GM18873 (cell line): ENCODE measurements at regions not wholly inside any gene's neighbourhood (a gene's known extent, or its start where the extent isn't known, plus 50 kb on each side); places are given as distances from the start of the nearest gene placed in this dataset.
A peak's percentile ranks its signal among the peaks of the same experiment; 100 is the strongest.
"Not testable (repeated sequence)": the region's sequence is repeated elsewhere in the genome, so short reads cannot be mapped to it uniquely, and the experiment has no call there.

Experiments used
- ATAC-seq: cut with Tn5 transposase; IDR thresholded peaks from one replicate; pipeline ENCODE4 v1.9.1; 2021; ENCODE audit warnings: mild to moderate bottlenecking, moderate library complexity, moderate number of reproducible peaks; ENCODE audit not compliant: unreplicated experiment, low FRiP score

DNA sequence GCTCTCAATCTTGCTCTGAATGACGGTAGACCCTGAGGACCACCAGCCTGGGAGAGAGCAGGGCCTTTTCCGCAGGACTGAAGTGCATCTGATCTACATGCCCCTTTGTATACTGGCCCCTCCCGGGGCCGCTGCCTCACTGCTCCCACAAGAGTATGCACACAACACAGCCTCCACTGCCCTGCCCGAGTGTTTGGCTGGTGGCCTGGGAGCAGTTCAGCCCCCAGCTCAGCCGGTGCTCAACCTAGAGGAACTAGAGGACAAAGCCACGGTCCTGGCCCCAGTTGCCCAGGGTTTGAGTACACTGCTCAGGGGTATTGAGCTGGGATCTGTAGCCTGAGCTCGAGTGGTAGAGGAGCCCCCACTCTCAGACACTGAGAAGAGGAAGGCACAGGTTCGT is 118.9 kb upstream of the CAB39 start:
- no peak for ATAC-seq

DNA sequence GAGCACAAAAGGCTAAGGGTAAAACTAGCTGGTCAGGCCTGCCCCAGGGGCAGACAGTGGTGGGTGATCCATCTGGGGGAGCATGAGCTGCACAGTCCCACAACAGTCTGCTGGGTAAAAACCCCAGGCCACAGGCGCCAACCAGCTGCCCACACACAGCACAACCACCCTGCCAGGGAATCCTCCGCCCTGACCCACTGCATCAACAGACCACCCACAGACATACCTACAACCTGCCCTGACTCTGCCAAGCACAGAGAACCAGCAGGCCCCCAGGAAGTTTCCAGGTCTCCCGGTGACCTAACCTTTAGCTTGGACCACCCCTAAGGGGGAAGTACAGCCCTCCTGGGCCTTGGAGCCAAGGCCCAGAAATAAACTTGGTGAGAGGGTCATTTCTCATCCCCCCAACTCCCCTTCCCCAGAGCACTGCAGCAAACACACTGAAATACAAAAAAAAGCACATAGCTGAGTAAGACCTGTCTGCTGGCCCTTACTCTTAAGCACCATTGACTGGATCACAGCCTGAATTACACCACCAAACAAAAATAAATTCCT is 118.3 kb upstream of the CAB39 start:
- no peak for ATAC-seq

DNA sequence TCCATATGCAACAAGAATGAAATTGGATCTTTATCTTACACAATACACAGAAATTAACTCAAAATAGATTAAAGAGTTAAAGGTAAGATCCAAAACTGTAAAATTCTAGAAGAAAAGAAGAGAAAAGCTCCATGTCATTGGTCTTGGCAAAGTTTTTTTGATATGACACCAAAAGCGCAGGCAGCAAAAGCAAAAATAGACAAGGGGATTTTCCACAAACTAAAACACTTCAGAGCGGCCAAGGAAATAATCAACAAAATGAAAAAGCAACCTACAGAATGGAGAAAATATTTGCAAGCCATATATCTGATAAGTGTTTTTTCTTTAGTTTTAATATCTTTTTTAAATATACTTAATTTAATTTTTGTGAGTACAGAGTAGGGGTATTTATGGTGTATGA is 112.8 kb upstream of the CAB39 start:
- no peak for ATAC-seq

DNA sequence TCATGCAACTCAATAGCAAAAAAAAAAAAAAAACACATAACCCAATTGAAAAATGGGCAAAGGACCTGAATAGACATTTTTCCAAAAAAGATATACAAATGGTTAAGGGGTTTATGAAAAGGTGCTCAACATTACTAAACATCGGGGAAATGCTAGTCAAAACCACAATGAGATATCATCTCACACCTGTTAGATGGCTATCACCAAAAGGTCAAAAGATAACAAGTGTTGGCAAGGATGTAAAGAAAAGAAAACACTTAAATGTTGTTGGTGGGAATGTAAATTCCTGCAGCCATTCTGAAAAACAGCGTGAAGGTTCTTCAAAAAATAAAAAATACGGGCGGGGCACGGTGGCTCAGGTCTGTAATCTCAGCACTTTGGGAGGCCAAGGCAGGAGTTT is 112.4 kb upstream of the CAB39 start:
- no peak for ATAC-seq

DNA sequence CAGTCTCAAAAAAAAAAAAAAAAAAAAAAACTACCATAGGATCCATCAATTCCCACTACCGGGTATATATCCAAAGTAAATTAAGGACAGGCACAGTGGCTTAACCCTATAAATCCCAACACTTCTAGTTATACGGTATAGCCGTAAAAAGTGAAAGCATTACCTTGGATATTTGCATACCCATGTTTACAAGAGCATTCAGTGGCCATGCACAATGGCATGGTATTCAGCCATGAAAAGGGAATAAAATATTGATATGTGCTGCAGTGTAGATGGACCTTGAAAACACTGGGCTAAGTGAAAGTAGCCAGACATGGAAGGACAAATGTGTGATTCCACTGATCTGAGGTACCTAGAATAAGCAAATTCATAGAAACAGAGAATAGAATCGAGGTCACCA is 111.8 kb upstream of the CAB39 start:
- ATAC-seq = peak; percentile 9

DNA sequence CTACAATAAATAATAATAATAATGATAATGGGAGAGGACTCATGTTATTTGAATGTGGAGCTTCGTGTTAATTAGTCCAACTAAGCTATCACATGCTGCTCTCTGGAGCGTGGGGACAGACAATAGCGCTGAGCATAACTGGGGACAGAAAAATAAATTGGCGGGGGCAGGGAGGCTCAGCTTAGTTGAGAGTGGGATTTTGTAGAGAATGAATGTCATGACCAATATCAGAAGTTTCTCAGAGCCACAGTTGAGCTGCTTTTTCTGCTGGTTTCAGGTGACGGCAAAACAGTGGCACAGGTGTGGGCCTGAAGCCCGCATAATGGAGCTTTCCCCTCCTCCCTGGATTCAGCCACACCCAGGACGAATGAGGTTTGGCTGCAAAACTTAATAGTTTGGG is 111.1 kb upstream of the CAB39 start:
- peak; percentile 54 for ATAC-seq

DNA sequence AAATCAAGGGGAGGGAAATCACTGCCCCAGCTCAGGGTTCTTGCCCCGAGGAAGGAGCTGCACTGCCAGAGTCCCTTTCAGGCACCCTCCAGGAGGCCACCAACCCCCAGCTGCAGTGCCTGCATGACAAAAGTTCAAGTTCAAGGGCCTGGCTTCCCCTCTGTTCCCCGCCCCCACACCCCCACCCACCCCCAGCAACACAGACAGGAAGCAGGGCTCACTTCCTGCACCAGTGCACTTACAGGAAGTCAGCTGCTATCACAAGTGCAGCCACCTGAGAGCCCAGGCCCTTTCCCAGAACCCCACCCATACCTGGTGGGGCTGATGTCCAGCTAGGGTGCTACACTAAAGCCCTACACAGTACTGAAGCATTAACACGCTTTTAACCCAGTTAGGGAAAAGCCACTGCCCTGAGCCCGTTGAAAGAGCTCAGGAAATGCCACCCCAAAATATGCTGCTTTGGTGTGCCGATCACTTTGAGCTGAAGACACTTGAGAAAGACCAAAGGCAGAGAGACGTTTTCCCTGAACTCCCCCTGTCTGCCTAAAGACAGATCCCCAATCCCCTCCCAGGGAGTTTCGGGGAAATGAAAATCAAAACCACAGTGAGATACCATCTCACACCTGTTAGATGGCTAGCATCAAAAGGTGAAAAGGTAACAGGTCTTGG is 109.9 kb upstream of the CAB39 start:
- ATAC-seq = no peak

DNA sequence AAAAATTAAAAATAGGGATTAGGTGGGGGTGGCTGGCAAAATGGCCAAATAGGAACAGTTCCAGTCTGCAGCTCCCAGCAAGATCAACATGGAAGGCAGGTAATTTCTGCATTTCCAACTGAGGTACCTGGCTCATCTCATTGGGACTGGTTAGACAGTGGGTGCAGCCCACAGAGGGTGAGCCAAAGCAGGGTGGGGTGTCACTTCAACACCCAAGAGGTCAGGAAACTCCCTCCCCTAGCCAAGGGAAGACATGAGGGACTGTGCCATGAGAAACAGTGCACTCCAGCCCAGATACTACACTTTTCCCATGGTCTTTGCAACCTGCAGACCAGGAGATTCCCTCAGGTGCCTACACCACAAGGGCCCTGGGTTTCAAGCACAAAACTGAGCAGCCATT is 109.3 kb upstream of the CAB39 start:
- not testable (repeated sequence) for ATAC-seq

DNA sequence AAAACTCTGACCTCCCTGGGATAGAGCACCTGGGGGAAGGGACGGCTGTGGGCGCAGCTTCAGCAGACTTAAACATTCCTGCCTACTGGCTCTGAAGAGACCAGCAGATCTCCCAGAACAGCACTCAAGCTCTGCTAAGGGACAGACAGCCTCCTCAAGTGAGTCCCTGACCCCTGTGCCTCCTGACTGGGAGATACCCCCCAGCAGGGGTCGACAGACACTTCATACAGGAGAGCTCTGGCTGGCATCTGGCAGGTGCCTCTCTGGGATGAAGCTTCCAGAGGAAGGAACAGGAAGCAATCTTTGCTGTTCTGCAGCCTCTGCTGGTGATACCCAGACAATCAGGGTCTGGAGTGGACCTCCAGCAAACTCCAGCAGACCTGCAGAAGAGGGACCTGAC is 108.5 kb upstream of the CAB39 start:
- not testable (repeated sequence) for ATAC-seq

DNA sequence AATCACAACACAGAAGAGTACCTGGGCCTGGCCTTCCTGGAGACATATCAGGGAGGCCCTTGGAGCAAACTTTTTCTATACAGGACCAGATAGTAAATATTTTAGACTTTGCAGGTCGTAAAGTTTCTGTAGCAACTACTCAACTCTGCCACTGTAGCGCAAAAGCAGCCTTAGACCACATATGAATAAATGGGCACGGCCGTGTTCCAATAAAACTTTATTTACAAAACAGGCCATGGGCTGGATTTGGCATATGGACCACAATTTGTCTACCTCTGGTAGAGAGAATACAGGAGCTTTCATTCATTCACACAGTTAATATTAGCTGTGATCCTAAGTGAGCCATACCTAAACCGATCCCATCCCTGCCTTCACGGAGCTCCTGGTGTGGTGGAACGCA is 98.6 kb upstream of the CAB39 start:
- no peak for ATAC-seq

DNA sequence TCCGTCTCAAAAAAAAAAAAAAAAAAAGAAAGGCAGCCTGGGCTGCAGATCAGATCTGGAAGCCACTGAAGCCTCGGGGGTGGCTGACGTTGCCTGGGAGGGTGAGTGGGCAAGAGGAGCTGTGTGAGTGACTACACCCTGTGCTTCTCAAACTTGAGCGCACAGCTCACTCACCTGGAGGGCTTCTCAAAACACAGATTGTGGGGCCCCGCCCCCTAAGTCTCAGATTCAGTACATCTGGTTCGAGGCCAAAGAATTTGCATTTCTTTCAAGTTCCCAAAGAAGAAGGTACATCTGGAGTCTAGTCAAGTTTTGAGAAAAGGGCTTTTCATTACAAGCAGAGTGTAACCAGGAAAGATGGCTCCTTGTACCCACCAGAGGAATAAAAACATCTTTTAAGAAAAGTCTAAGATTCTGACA is 97.7 kb upstream of the CAB39 start:
- peak; percentile 84 for ATAC-seq

DNA sequence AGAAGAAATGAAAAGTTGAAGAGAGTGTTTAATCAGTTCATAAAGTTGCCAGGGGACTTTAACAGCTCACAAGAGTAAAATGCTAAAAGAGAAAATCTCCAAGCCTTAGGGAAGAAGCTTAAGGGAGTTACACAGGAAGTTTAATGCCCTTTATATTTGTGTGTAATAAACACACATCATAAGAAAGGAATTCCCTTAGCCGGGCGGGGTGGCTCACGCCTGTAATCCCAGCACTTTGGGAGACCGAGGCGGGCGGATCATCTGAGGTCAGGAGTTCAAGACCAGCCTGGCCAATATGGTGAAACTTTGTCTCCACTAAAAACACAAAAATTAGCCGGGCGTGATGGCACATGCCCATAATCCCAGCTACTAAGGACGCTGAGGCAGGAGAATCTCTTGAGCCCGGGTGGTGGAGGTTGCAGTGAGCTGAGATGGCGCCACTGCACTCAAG is 95.4 kb upstream of the CAB39 start:
- not testable (repeated sequence) for ATAC-seq

DNA sequence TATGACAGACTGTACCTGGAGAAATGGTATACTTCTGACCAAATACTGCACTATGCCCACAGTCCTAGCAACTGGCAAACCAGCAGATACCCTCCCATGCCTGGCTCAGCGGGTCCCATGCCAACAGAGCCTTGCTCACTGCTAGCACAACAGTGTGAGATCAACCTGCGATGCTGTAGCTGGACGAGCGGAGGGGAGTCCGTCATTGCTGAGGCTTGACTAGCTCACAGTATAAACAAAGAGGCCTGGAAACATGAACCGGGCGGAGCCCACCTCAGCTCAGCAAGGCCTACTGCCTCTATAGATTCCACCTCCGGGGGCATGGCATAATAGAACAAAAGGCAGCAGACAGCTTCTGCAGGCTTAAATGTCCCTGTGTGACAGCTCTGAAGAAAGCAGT is 93.2 kb upstream of the CAB39 start:
- no peak for ATAC-seq

DNA sequence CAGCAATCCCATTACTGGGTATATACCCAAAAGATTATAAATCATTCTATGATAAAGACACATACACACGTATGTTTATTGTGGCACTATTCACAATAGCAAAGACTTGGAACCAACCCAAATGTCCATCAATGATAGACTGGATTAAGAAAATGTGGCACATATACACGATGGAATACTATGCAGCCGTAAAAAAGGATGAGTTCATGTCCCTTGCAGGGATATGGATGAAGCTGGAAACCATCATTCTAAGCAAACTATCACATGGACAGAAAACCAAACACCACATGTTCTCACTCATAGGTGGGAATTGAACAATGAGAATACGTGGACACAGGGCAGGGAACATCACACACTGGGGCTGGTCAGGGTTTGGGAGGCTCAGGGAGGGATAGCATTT is 87.4 kb upstream of the CAB39 start:
- ATAC-seq = not testable (repeated sequence)

DNA sequence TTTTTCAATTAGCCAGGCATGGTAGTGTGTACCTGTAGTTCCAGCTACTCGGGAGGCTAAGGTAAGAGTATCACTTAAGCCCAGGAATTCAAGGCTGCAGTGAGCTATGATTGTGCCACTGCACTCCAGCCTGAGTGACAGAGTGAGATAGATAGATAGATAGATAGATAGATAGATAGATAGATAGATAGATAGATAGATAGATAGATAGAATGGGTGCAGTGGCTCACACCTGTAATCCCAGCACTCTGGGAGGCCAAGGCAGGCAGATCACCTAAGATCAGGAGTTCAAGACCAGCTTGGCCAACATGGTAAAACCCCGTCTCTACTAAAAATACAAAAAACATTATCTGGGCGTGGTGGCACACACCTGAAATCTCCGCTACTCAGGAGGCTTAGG is 85.6 kb upstream of the CAB39 start:
- not testable (repeated sequence) for ATAC-seq

DNA sequence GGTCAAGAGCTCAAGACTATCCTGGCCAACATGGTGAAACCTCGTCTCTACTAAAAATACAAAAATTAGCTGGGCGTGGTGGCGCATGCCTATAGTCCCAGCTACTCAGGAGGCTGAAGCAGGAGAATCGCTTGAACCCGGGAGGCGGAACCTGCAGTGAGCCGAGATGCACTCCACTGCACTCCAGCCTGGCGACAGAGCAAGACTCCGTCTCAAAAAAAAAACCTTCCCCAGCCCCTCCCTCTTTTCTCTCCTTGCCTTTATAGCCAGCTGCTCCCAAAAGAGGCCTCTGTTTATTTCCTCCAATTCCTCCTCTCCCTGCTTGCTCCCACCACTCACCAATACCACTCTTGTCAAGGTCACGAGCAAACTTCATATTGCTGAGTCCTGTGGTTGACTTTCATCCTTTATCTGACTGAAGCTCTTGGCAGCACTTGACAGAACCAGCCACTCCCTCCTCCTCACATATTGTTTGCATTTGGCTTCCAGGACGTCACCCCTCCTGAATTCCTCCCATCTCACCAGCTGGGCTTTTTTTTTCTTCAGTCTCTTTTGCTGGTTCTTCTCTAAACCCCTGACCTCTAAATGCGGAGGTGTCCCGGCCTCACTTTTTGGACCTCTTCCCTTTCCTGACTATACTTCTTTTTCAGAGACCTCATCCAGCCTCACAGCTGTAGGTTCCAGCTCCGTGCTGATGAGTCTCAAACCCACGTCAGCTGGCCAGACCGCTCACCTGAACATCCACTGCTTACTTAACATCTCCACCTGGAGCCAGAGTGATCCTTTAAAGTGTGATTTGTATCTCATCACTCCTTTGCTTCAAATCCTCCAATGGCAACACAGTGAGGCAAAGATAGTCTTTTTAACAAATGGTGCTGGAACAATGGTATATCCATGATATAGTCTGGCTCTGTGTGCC is 84.6 kb upstream of the CAB39 start:
- ATAC-seq = no peak

DNA sequence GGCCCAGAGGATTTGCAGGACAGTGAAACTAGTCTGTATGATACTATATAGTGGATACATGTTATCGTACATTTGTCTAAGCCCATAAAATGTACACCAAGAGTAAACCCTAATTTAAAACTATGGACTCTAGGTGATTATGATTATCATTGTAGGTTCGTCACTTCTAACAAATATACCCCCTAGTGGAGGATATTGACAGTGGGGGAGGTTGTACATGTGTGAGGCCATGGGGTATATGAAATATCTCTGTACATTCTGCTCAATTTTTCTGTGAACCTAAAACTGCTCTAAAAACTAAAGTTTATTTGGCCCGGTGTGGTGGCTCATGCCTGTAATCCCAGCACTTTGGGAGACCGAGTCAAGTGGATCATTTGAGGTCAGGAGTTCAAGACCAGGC is 81.2 kb upstream of the CAB39 start:
- no peak for ATAC-seq

DNA sequence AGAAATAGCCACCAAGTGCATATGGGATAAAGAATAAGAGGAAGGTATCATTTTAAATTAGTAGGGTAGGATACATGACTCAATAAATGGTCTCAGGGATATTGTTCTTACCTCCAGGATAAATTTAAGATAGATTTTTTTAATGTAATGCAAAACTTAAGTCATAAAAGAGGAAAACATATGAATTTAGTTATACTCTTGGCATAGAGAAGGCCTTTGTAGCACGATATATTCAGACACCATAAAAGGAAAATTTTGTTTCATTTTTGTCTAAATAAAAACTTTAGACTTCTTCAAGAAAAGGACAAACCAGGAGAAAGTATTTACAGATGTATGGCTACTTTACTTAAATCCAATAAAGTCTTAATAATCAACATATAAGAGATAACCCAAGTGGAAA is 78.5 kb upstream of the CAB39 start:
- no peak for ATAC-seq

DNA sequence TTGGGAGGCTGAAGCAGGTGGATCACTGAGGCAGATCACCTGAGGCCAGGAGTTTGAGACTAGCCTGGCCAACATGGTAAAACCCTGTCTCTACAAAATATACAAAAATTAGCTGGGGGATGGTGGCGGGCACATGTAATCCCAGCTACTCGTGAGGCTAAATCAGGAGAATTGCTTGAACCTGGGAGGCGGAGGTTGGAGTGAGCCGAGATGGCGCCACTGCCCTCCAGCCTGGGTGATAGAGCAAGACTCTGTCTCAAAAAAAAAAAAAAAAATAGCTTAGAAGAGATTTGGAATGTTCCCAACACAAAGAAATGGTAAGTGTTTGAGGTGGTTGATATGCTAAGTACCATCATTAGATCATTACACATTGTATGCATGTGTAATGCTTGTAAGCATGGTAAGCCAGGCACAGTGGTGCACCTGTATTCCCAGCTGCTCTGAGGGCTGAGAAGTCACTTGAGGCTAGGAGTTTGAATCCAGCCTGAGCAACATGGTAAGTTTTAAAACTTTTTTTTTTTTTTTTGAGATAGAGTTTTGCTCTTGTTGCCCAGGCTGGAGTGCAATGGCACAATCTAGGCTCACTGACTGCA is 77.8 kb upstream of the CAB39 start:
- ATAC-seq = not testable (repeated sequence)

DNA sequence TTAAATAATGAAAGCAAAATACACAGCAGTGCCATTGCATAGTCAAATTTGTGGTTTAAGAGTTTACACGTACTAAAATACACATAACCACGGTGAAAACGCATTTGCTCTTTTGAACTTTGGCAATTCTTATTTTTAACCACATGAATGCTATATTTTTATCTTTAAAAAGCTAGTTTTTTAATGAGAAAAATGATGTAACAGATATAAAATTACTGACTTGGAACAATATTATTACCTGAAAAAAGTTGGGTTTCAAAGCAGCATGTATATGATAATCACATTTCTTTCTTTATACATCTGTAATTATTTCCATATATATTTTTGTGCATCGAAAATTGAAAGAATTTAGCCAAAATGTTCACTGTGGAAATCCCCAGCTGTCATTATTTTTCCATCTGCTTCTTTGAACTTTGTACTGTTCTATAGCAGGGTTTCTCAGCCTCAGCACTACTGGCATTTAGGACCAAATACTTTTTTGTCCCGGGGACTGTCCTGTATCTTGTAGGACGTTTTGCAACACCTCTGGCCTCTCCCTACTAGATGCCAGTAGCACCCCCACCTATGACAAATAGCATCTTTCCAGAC is 75.9 kb upstream of the CAB39 start:
- ATAC-seq = no peak

DNA sequence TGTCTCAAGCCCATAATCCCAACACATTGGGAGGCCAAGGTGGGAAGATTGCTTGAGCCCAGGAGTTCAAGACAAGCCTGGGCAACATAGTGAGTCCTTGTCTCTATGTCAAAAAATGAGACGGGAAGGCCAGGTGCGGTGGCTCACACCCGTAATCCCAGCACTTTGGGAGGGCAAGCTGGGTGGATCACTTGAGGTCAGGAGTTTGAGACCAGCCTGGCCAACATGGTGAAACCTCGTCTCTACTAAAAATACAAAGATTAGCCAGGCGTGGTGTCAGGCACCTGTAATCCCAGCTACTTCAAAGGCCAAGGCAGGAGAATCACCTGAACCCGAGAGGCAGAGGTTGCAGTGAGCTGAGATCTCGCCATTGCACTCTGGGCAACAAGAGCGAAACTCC is 75.2 kb upstream of the CAB39 start:
- not testable (repeated sequence) for ATAC-seq
